Testis (tissue), 2 donors: ENCODE measurements at regions not wholly inside any gene's neighbourhood (a gene's known extent, or its start where the extent isn't known, plus 50 kb on each side); places are given as distances from the start of the nearest gene placed in this dataset.

Experiments
- DNase-seq: peaks from one replicate; pipeline ENCODE4 v3.0.0-alpha.2; 2019
- H3K27ac ChIP-seq, 2 donors: fragments of 200-600 bp; sonication (generic); one replicate each; pipeline ENCODE4 v1.5.1; 2019
- H3K27me3 ChIP-seq: fragments of 200-600 bp; sonication (generic); one replicate; pipeline ENCODE4 v1.5.1; 2019
- H3K36me3 ChIP-seq: fragments of 200-600 bp; sonication (generic); one replicate; pipeline ENCODE4 v1.5.1; 2017; ENCODE audit warnings: low read depth; ENCODE audit errors: missing control alignments
- H3K4me1 ChIP-seq: fragments of 200-600 bp; sonication (generic); one replicate; pipeline ENCODE4 v1.5.1; 2019
- H3K4me3 ChIP-seq, 2 donors: fragments of 200-600 bp; sonication (generic); one replicate each; pipeline ENCODE4 v1.5.1; 2017 to 2019
- H3K9me3 ChIP-seq: fragments of 200-600 bp; sonication (generic); one replicate; pipeline ENCODE4 v1.5.1; 2017
- CTCF ChIP-seq, 3 experiments: fragments of 450-650 bp in 2 of 3; fragments of 200-600 bp in 1 of 3; sonication (generic) in 1 of 3; IDR thresholded peaks; one replicate each; pipeline ENCODE4 v1.5.1; 2016 to 2019; ENCODE audit warnings: antibody characterized with exemption in 3 of 3, mild to moderate bottlenecking in 2 of 3, moderate library complexity in 1 of 3
- POLR2A ChIP-seq: fragments of 450-650 bp; IDR thresholded peaks from one replicate; pipeline ENCODE4 v1.6.1; 2017; ENCODE audit warnings: antibody characterized with exemption, mild to moderate bottlenecking, moderate library complexity
- WGBS, 2 donors: methylation state at CpG; one replicate each; pipeline ENCODE4 v1.1.5; 2018; 5-methylcytosine and 5-hydroxymethylcytosine counted together
- intact Hi-C: fragments of 100-400 bp; cut with DNase I; formaldehyde crosslinking; loops from one replicate; pipeline ENCODE4 v1.15.1; 2023; ENCODE audit warnings: low total_unique reads

- no peak for DNase-seq
- WGBS, 2 donors: 80 to 89% methylated on average over 4 of the region's 4 CpGs
- Histone ChIP-seq H3K9me3 (no peaks in the 10 kb centered on the region), H3K4me3 (no peak overlapping the region), H3K4me1 (peaks cover 22% of the 10 kb centered on the region), H3K36me3 (no peaks in the 10 kb centered on the region), H3K27me3 (no peaks in the 10 kb centered on the region), H3K27ac (no peak overlapping the region)
- intact Hi-C loops: no loop called here
- no peak for TF ChIP-seq POLR2A
- TF ChIP-seq CTCF (IDR thresholded peaks at IDR 0.05): no peak
Observed at GRCh38 chr15:95444860-95445259, 885.6 kb upstream of the NR2F2 start.

GRCh38 chr15:95446854-95447253 lies 883.6 kb upstream of the NR2F2 start:
- Histone ChIP-seq H3K9me3 (no peaks in the 10 kb centered on the region), H3K4me3 (no peak overlapping the region), H3K36me3 (no peaks in the 10 kb centered on the region), H3K4me1 (peaks cover 7% of the 10 kb centered on the region), H3K27ac (no peak overlapping the region), H3K27me3 (no peaks in the 10 kb centered on the region)
- intact Hi-C loops: no loop called here
- DNase-seq: no peak
- WGBS, 2 donors: 59 to 63% methylated on average over 2 of the region's 2 CpGs
- TF ChIP-seq POLR2A (no peak), CTCF (IDR thresholded peaks at IDR 0.05) (no peak)

GRCh38 chr15:95447486-95447885 lies 883.0 kb upstream of the NR2F2 start:
- H3K27ac ChIP-seq: no peak overlapping the region
- intact Hi-C loops: no loop called here

GRCh38 chr15:95448531-95449229 lies 881.8 kb upstream of the NR2F2 start:
- Histone ChIP-seq H3K36me3 (no peaks in the 10 kb centered on the region), H3K27ac (no peak overlapping the region), H3K27me3 (no peaks in the 10 kb centered on the region), H3K9me3 (no peaks in the 10 kb centered on the region), H3K4me1 (no peaks in the 10 kb centered on the region), H3K4me3 (no peak overlapping the region)
- TF ChIP-seq CTCF (IDR thresholded peaks at IDR 0.05) (no peak), POLR2A (no peak)
- DNase-seq: no peak
- WGBS, 2 donors: 85 to 92% methylated on average over 2 of the region's 2 CpGs
- intact Hi-C loops: no loop called here

More at GRCh38 chr15:95447486-95447885, 883.0 kb upstream of the NR2F2 start:
- Histone ChIP-seq H3K27me3 (no peaks in the 10 kb centered on the region), H3K9me3 (no peaks in the 10 kb centered on the region), H3K36me3 (no peaks in the 10 kb centered on the region), H3K4me1 (peaks cover under 1% of the 10 kb centered on the region), H3K4me3 (no peak overlapping the region)
- no peak for DNase-seq
- WGBS, 2 donors: 91 to 95% methylated on average over 4 of the region's 4 CpGs
- no peak for TF ChIP-seq POLR2A
- TF ChIP-seq CTCF (IDR thresholded peaks at IDR 0.05): no peak

- no peak overlapping the region for H3K27ac ChIP-seq
- H3K27me3 ChIP-seq: no peaks in the 10 kb centered on the region
- no peaks in the 10 kb centered on the region for H3K36me3 ChIP-seq
- 85 to 93% methylated on average over 2 of the region's 2 CpGs for WGBS, 2 donors
- H3K4me3 ChIP-seq: no peak overlapping the region
- H3K9me3 ChIP-seq: no peaks in the 10 kb centered on the region
- intact Hi-C loops: no loop called here
- no peak for DNase-seq
- no peak for TF ChIP-seq POLR2A
- no peaks in the 10 kb centered on the region for H3K4me1 ChIP-seq
Observed at GRCh38 chr15:95449230-95449628, 881.3 kb upstream of the NR2F2 start.
